ENCODE measurements at regions not wholly inside any gene's neighbourhood (a gene's known extent, or its start where the extent isn't known, plus 50 kb on each side); places are given as distances from the start of the nearest gene placed in this dataset.

GRCh38 chr2:67318993-67319481 lies 78.1 kb upstream of the ETAA1 start:
- H3K36me3 ChIP-seq (ENCODE audit: control insufficient read depth in 2 of 2, insufficient read depth in 2 of 2, low read length in 1 of 2): no peaks in the 10 kb centered on the region
- in situ Hi-C loops (cut with MboI): no loop called here
- H4K20me1 ChIP-seq (ENCODE audit: control insufficient read depth, insufficient read depth): no peaks in the 10 kb centered on the region
- WGBS (ENCODE audit: insufficient coverage, insufficient replicate concordance, low lambda C conversion rate, missing lambda C conversion rate): 42% methylated on average over 6 of the region's 6 CpGs
- H2AFZ ChIP-seq (ENCODE audit: control insufficient read depth, low read depth, low read length): no peak overlapping the region
- no peak overlapping the region for H3K4me2 ChIP-seq (ENCODE audit: control insufficient read depth, insufficient read depth)
- ChIA-PET POLR2A (no interaction called here), SMC1A (ENCODE audit: uncharacterized antibody, unreplicated experiment) (interaction anchor here (0.6 kb wide), 1 partner anchor 25 kb away, joined by 3 read pairs; no protein-coding TSS in a partner anchor), RAD21 (ENCODE audit: unreplicated experiment) (no interaction called here), CTCF (interaction anchor here (0.9 to 1.6 kb wide), 2 partner anchors 14 to 158 kb away, joined by 3 to 8 read pairs; no protein-coding TSS in a partner anchor)
- no peaks in the 10 kb centered on the region for H3K9me3 ChIP-seq (replicated peaks; ENCODE audit: control insufficient read depth, insufficient read depth, low read length)
- no TSS peak for BruUV-seq (replicated peaks)
- FAIRE-seq (no peak), ATAC-seq (no peak), DNase-seq (ENCODE audit: low read depth, low spot score) (no peak)
- no peak overlapping the region for H3K4me3 ChIP-seq
- no peak overlapping the region for H3K9ac ChIP-seq (ENCODE audit: control insufficient read depth, insufficient read depth, low read length)
- H3K27ac ChIP-seq (ENCODE audit: control insufficient read depth, insufficient read depth): no peak overlapping the region
- intact Hi-C loops (cut with micrococcal nuclease; ENCODE audit: unreplicated experiment): no loop called here
- H3K79me2 ChIP-seq (ENCODE audit: control insufficient read depth, insufficient read depth, low read length): no peaks in the 10 kb centered on the region
- H3K4me1 ChIP-seq (ENCODE audit: control insufficient read depth, insufficient read depth, low read length): no peaks in the 10 kb centered on the region
- no peaks in the 10 kb centered on the region; a peak in 1 of 4 replicates for H3K27me3 ChIP-seq (replicated peaks in 1 of 2; ENCODE audit: control insufficient read depth in 2 of 2, insufficient read depth in 2 of 2, low read length in 1 of 2)
- TF ChIP-seq ZBED1 (IDR thresholded peaks at IDR 0.05; ENCODE audit: borderline replicate concordance) (no peak), LARP7 (IDR thresholded peaks at IDR 0.05) (no peak), ZNF207 (IDR thresholded peaks at IDR 0.05; ENCODE audit: borderline replicate concordance) (no peak), CREM (IDR thresholded peaks at IDR 0.05; ENCODE audit: low read depth) (no peak), PBX3 (IDR thresholded peaks at IDR 0.05; ENCODE audit: insufficient replicate concordance, low read depth, low read length) (no peak), ZBTB11 (CRISPR knock-in tag; IDR thresholded peaks at IDR 0.05) (no peak), CREB1 (IDR thresholded peaks at IDR 0.05; ENCODE audit: low read depth) (no peak), ATF7 (IDR thresholded peaks at IDR 0.05; ENCODE audit: low read depth) (no peak), SRF (IDR thresholded peaks at IDR 0.05; ENCODE audit: low read depth in 2 of 2, low read length in 2 of 2) (no peak), MYC (IDR thresholded peaks at IDR 0.05; ENCODE audit: insufficient read depth, insufficient read length, insufficient replicate concordance, low read length, severe bottlenecking) (no peak), ESRRA (IDR thresholded peaks at IDR 0.05; ENCODE audit: low read length) (no peak), SMAD1 (IDR thresholded peaks at IDR 0.05; ENCODE audit: low read depth, partially characterized antibody) (no peak), CEBPZ (IDR thresholded peaks at IDR 0.05; ENCODE audit: low read depth, low read length) (no peak), EGR1 (IDR thresholded peaks at IDR 0.05; ENCODE audit: borderline replicate concordance in 1 of 2, low read depth in 2 of 2, low read length in 2 of 2) (no peak), NRF1 (conservative IDR thresholded peaks at IDR 0.05; ENCODE audit: low read depth, low read length) (no peak), POLR2AphosphoS2 (IDR thresholded peaks at IDR 0.05; ENCODE audit: low read depth, low read length) (no peak), HDAC6 (IDR thresholded peaks at IDR 0.05; ENCODE audit: unreplicated experiment) (no peak), WRNIP1 (IDR thresholded peaks at IDR 0.05; ENCODE audit: borderline replicate concordance, low read depth, low read length) (no peak)

Data from GM12878 (cell line).